HCT116 (cell line): ENCODE measurements at regions not wholly inside any gene's neighbourhood (a gene's known extent, or its start where the extent isn't known, plus 50 kb on each side); places are given as distances from the start of the nearest gene placed in this dataset.

Experiments used
- ATAC-seq: fragments of 200-7000 bp; cut with Tn5 transposase; 2 replicates; pipeline ENCODE4 v1.9.1; 2020; ENCODE audit warnings: mild to moderate bottlenecking, moderate library complexity
- BruUV-seq: library from RNA; stranded (reverse); fragments of 400-500 nt; replicated peaks from 2 replicates; lab custom pipeline; 2021; lab: Mats Ljungman, UMichigan
- CTCF ChIA-PET: fragments of 300-600 bp; sonication (Branson Sonifier 250); formaldehyde crosslinking; loops from one replicate; lab custom pipeline; 2021; ENCODE audit warnings: antibody characterized with exemption; lab: Charles Lee
- POLR2A ChIA-PET: fragments of 300-600, 350-600 bp; sonication (Branson Sonifier 250); formaldehyde crosslinking; loops from one replicate; lab custom pipeline; 2021; ENCODE audit warnings: antibody characterized with exemption; lab: Charles Lee
- RAD21 ChIA-PET, 2 experiments: fragments of 300-600 bp; sonication (Branson Sonifier 250); formaldehyde crosslinking; loops; one replicate each; lab custom pipeline; 2023; ENCODE audit warnings: low total read pairs in 2 of 2; ENCODE audit not compliant: uncharacterized antibody in 2 of 2, unreplicated experiment in 2 of 2, low non-redundant PET in 1 of 2; lab: Charles Lee
- DNase-seq: peaks from one replicate; pipeline ENCODE4 v3.0.0-alpha.2; 2010; ENCODE audit warnings: low read depth, low spot score
- H2AFZ ChIP-seq: fragments of 200-600 bp; shearing (Covaris generic), sonication (generic); 2 replicates; pipeline ENCODE4 v1.6.1; 2017; ENCODE audit warnings: low read depth, mixed run types, mixed read lengths, antibody characterized with exemption, low read length; ENCODE audit not compliant: poor library complexity, severe bottlenecking
- H3K27ac ChIP-seq: 2 replicates; pipeline ENCODE4 v1.5.1; 2012; ENCODE audit warnings: low read depth, low read length
- H3K27me3 ChIP-seq: fragments of 200-600 bp; sonication (generic); 2 replicates; pipeline ENCODE4 v1.6.1; 2016; ENCODE audit warnings: mixed run types, low read length, mixed read lengths; ENCODE audit not compliant: insufficient read depth
- H3K36me3 ChIP-seq, 2 experiments: fragments of 200-500 bp in 1 of 2; fragments of 200-600 bp in 1 of 2; sonication (Bioruptor generic) in 1 of 2; sonication (generic) in 1 of 2; 2 replicates each; pipeline versions ENCODE4 v1.5.1 to v1.6.1; 2014 to 2016; ENCODE audit warnings: low read length in 2 of 2, inconsistent platforms in 1 of 2, mixed read lengths in 1 of 2, mixed run types in 1 of 2; ENCODE audit not compliant: insufficient read depth in 2 of 2, control insufficient read depth in 1 of 2
- H3K4me1 ChIP-seq, 2 experiments: fragments of 200-600 bp in 1 of 2; sonication (generic) in 1 of 2; 2 replicates each; pipeline versions ENCODE4 v1.5.1 to v1.6.1; 2012 to 2017; ENCODE audit warnings: low read length in 2 of 2, inconsistent platforms in 1 of 2, mild to moderate bottlenecking in 1 of 2, mixed read lengths in 1 of 2, mixed run types in 1 of 2, moderate library complexity in 1 of 2; ENCODE audit not compliant: insufficient read depth in 2 of 2, control insufficient read depth in 1 of 2
- H3K4me2 ChIP-seq: fragments of 200-600 bp; sonication (generic); 2 replicates; pipeline ENCODE4 v1.6.1; 2017; ENCODE audit warnings: mixed run types, low read length, mixed read lengths
- H3K4me3 ChIP-seq, 2 experiments: fragments of 200-600 bp in 1 of 2; sonication (generic) in 1 of 2; replicated peaks in 1 of 2; 2 replicates each; pipeline ENCODE4 v1.5.1; 2011 to 2016; ENCODE audit warnings: low read length in 2 of 2, control low read depth in 1 of 2, low read depth in 1 of 2, mild to moderate bottlenecking in 1 of 2, mixed read lengths in 1 of 2, mixed run types in 1 of 2
- H3K79me2 ChIP-seq: fragments of 200-600 bp; sonication (generic); 2 replicates; pipeline ENCODE4 v1.6.1; 2017; ENCODE audit warnings: mild to moderate bottlenecking, mixed run types, low read length, moderate library complexity, mixed read lengths; ENCODE audit not compliant: insufficient read depth
- H3K9ac ChIP-seq: fragments of 200-600 bp; sonication (generic); 2 replicates; pipeline ENCODE4 v1.6.1; 2016; ENCODE audit warnings: low read length, mixed read lengths
- H3K9me2 ChIP-seq: fragments of 200-600 bp; sonication (generic), shearing (Covaris generic); 2 replicates; pipeline ENCODE4 v1.6.1; 2017; ENCODE audit warnings: mixed run types, mild to moderate bottlenecking, moderate library complexity; ENCODE audit not compliant: insufficient read depth
- H3K9me3 ChIP-seq, 2 experiments: fragments of 200-500 bp in 1 of 2; fragments of 200-600 bp in 1 of 2; sonication (Bioruptor generic) in 1 of 2; sonication (generic) in 1 of 2; 2 replicates each; pipeline ENCODE4 v1.6.1; 2014 to 2017; ENCODE audit warnings: low read length in 2 of 2, mixed read lengths in 2 of 2, inconsistent platforms in 1 of 2, low read depth in 1 of 2, mild to moderate bottlenecking in 1 of 2, mixed run types in 1 of 2, moderate library complexity in 1 of 2; ENCODE audit not compliant: control insufficient read depth in 1 of 2, insufficient read depth in 1 of 2
- H4K20me1 ChIP-seq: fragments of 200-600 bp; sonication (generic), shearing (Covaris generic); 2 replicates; pipeline ENCODE4 v1.6.1; 2017; ENCODE audit warnings: mixed run types, mild to moderate bottlenecking, moderate library complexity; ENCODE audit not compliant: insufficient read depth
- CBX3 ChIP-seq: IDR thresholded peaks from 2 replicates; pipeline ENCODE4 v1.6.1; 2012; ENCODE audit warnings: low read depth
- CEBPB ChIP-seq: IDR thresholded peaks from 2 replicates; pipeline ENCODE4 v1.6.1; 2012; ENCODE audit warnings: low read depth
- EGR1 ChIP-seq: IDR thresholded peaks from 2 replicates; pipeline ENCODE4 v1.6.1; 2012; ENCODE audit warnings: low read depth
- ELF1 ChIP-seq: IDR thresholded peaks from 2 replicates; pipeline ENCODE4 v1.6.1; 2012; ENCODE audit warnings: low read depth, borderline replicate concordance
- EZH2phosphoT487 ChIP-seq: fragments of 200-600 bp; IDR thresholded peaks from 2 replicates; pipeline ENCODE4 v1.6.1; 2018; ENCODE audit warnings: antibody characterized with exemption, borderline replicate concordance
- JUND ChIP-seq: IDR thresholded peaks from 2 replicates; pipeline ENCODE4 v1.6.1; 2012
- POLR2A ChIP-seq: IDR thresholded peaks from 2 replicates; pipeline ENCODE4 v1.7.0; 2011; ENCODE audit warnings: borderline replicate concordance; ENCODE audit not compliant: insufficient read depth, insufficient read length; ENCODE audit errors: extremely low read depth
- RAD21 ChIP-seq: IDR thresholded peaks from 2 replicates; pipeline ENCODE4 v1.6.1; 2012; ENCODE audit warnings: low read depth, mild to moderate bottlenecking
- SIN3A ChIP-seq: IDR thresholded peaks from 2 replicates; pipeline ENCODE4 v1.6.1; 2012; ENCODE audit warnings: low read depth
- SP1 ChIP-seq: IDR thresholded peaks from 2 replicates; pipeline ENCODE4 v1.6.1; 2012; ENCODE audit warnings: low read depth
- SRF ChIP-seq: IDR thresholded peaks from 2 replicates; pipeline ENCODE4 v1.6.1; 2012; ENCODE audit warnings: low read depth
- TCF7L2 ChIP-seq: IDR thresholded peaks from 2 replicates; pipeline ENCODE4 v1.7.0; 2011; ENCODE audit warnings: borderline replicate concordance, inconsistent platforms; ENCODE audit not compliant: insufficient read depth, insufficient read length; ENCODE audit errors: extremely low read depth
- YY1 ChIP-seq: IDR thresholded peaks from 2 replicates; pipeline ENCODE4 v1.6.1; 2011; ENCODE audit warnings: low read length, low read depth, moderate library complexity, mild to moderate bottlenecking; ENCODE audit not compliant: insufficient replicate concordance; ENCODE audit errors: extremely low read depth
- ZFX ChIP-seq: fragments of 450-650 bp; IDR thresholded peaks from 2 replicates; pipeline ENCODE4 v1.6.1; 2017
- ZNF274 ChIP-seq: fragments of 200-500 bp; sonication (Bioruptor generic); IDR thresholded peaks from 2 replicates; pipeline ENCODE4 v1.6.1; 2014; ENCODE audit warnings: mild to moderate bottlenecking, low read depth, low read length, inconsistent platforms
- intact Hi-C: fragments of 100-400 bp; cut with micrococcal nuclease; formaldehyde crosslinking; loops from 2 replicates; pipeline ENCODE4 v1.10.0; 2022
- TF ChIP-seq, protein P1 (sequence below): IDR thresholded peaks from 2 replicates; pipeline ENCODE4 v1.6.1; 2012; ENCODE audit warnings: low read depth
- TF ChIP-seq, protein P2 (sequence below), 3 experiments: fragments of 200-600 bp in 1 of 3; sonication (generic) in 1 of 3; IDR thresholded peaks in 2 of 3; conservative IDR thresholded peaks in 1 of 3; 2 replicates each; pipeline ENCODE4 v1.5.1; 2012 to 2017; ENCODE audit warnings: low read depth in 2 of 3, low read length in 2 of 3, antibody characterized with exemption in 1 of 3, borderline replicate concordance in 1 of 3, control low read depth in 1 of 3, mild to moderate bottlenecking in 1 of 3, mixed read lengths in 1 of 3, mixed run types in 1 of 3, moderate library complexity in 1 of 3; ENCODE audit not compliant: insufficient read depth in 1 of 3
- TF ChIP-seq, protein P3 (sequence below): IDR thresholded peaks from 2 replicates; pipeline ENCODE4 v1.6.1; 2012

DNA sequence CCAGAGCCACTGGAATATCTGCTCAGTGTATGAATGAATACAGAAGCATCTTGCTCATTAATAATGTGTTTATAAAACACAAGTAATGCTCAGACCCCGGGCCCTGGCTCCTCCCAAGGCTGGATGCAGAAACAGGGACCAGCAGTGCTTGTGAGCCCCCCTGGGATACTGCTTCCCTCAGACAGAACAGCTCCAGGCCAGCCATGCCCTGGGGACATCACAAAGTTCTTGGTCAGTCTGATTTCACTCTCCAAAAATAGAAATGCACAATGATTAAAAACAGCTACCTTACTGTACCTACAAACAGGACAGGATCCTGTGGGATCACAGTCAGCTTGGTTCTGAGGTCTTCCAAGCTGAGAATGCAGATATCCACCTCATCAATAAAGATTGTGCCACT lies 68.2 kb downstream of the ABCC12 start (continued):
- TF ChIP-seq, protein P1, sequence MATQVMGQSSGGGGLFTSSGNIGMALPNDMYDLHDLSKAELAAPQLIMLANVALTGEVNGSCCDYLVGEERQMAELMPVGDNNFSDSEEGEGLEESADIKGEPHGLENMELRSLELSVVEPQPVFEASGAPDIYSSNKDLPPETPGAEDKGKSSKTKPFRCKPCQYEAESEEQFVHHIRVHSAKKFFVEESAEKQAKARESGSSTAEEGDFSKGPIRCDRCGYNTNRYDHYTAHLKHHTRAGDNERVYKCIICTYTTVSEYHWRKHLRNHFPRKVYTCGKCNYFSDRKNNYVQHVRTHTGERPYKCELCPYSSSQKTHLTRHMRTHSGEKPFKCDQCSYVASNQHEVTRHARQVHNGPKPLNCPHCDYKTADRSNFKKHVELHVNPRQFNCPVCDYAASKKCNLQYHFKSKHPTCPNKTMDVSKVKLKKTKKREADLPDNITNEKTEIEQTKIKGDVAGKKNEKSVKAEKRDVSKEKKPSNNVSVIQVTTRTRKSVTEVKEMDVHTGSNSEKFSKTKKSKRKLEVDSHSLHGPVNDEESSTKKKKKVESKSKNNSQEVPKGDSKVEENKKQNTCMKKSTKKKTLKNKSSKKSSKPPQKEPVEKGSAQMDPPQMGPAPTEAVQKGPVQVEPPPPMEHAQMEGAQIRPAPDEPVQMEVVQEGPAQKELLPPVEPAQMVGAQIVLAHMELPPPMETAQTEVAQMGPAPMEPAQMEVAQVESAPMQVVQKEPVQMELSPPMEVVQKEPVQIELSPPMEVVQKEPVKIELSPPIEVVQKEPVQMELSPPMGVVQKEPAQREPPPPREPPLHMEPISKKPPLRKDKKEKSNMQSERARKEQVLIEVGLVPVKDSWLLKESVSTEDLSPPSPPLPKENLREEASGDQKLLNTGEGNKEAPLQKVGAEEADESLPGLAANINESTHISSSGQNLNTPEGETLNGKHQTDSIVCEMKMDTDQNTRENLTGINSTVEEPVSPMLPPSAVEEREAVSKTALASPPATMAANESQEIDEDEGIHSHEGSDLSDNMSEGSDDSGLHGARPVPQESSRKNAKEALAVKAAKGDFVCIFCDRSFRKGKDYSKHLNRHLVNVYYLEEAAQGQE = no peak
- TF ChIP-seq TCF7L2 (no peak), ZNF274 (no peak)

DNA sequence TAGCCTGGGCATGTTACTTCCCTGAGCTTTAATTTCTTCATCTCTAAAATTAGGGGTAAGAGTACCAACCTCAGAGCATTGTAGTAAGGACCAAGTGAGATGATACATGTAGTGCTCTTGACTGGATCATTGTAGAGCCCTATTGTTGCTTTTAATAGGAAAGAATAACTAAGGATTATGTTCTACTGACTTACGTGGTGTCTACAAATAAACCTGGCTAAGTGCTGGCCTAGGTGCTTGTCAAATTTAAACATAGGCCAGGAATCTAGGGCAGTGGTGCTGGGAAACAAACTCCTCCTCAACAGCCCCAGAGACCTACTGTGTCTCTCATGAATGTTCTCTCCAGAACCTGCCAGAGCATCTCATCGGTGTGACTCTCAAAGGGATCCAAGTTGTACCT lies 69.4 kb downstream of the ABCC12 start:
- RAD21 ChIA-PET = no interaction called here
- no peaks in the 10 kb centered on the region for H4K20me1 ChIP-seq
- no peaks in the 10 kb centered on the region for H3K36me3 ChIP-seq
- no peak overlapping the region for H3K4me3 ChIP-seq
- BruUV-seq = no TSS peak
- peaks cover 24% of the 10 kb centered on the region; the same call in 1 of the 2 replicates for H3K27me3 ChIP-seq
- H3K4me2 ChIP-seq = no peak overlapping the region
- no peak overlapping the region for H3K9ac ChIP-seq
- DNase-seq = no peak
- no peaks in the 10 kb centered on the region for H3K9me3 ChIP-seq
- H3K9me2 ChIP-seq = no peaks in the 10 kb centered on the region
- H2AFZ ChIP-seq = no peak overlapping the region
- TF ChIP-seq CEBPB (no peak), ELF1 (no peak), CBX3 (no peak), SRF (no peak), ZFX (no peak), POLR2A (no peak), YY1 (no peak), ZNF274 (no peak), RAD21 (no peak), EGR1 (no peak), EZH2phosphoT487 (no peak), SP1 (no peak), JUND (no peak), SIN3A (no peak)
- TF ChIP-seq, protein P1 = no peak
- TF ChIP-seq, protein P2, sequence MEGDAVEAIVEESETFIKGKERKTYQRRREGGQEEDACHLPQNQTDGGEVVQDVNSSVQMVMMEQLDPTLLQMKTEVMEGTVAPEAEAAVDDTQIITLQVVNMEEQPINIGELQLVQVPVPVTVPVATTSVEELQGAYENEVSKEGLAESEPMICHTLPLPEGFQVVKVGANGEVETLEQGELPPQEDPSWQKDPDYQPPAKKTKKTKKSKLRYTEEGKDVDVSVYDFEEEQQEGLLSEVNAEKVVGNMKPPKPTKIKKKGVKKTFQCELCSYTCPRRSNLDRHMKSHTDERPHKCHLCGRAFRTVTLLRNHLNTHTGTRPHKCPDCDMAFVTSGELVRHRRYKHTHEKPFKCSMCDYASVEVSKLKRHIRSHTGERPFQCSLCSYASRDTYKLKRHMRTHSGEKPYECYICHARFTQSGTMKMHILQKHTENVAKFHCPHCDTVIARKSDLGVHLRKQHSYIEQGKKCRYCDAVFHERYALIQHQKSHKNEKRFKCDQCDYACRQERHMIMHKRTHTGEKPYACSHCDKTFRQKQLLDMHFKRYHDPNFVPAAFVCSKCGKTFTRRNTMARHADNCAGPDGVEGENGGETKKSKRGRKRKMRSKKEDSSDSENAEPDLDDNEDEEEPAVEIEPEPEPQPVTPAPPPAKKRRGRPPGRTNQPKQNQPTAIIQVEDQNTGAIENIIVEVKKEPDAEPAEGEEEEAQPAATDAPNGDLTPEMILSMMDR (IDR thresholded peaks at IDR 0.05 in 2 of 3, conservative IDR thresholded peaks at IDR 0.05 in 1 of 3; ENCODE audit: borderline replicate concordance in 1 of 3, insufficient read depth in 1 of 3, low read depth in 2 of 3, low read length in 2 of 3) = no peak
- TF ChIP-seq, protein P3, sequence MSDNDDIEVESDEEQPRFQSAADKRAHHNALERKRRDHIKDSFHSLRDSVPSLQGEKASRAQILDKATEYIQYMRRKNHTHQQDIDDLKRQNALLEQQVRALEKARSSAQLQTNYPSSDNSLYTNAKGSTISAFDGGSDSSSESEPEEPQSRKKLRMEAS = no peak
- POLR2A ChIA-PET = no interaction called here
- H3K4me1 ChIP-seq = peaks cover 0 to 7% of the 10 kb centered on the region in 2 experiments; a peak in 2 of 4 replicates
- no peak for ATAC-seq
- no peak overlapping the region for H3K27ac ChIP-seq
- intact Hi-C loops = no loop called here
- CTCF ChIA-PET = no interaction called here
- H3K79me2 ChIP-seq = no peaks in the 10 kb centered on the region
